ENCODE measurements at regions not wholly inside any gene's neighbourhood (a gene's known extent, or its start where the extent isn't known, plus 50 kb on each side); places are given as distances from the start of the nearest gene placed in this dataset.

GRCh38 chr1:59041646-59042277, 255.1 kb upstream of the FGGY start:
- Histone ChIP-seq H3K4me1 (ENCODE audit: insufficient read depth) (peaks cover 7% of the 10 kb centered on the region), H3K4me3 (no peak overlapping the region), H3K9me3 (no peaks in the 10 kb centered on the region), H3K36me3 (no peaks in the 10 kb centered on the region), H3K27ac (no peak overlapping the region), H3K27me3 (no peaks in the 10 kb centered on the region)
- 47 to 52% (median 50%) methylated on average over 5 of the region's 5 CpGs for WGBS, 3 donors
- DNase-seq: no peak
- intact Hi-C loops (cut with DNase I): no loop called here
- TF ChIP-seq POLR2A (IDR thresholded peaks at IDR 0.05) (no peak), EP300 (IDR thresholded peaks at IDR 0.05) (no peak)
- TF ChIP-seq, protein P1, sequence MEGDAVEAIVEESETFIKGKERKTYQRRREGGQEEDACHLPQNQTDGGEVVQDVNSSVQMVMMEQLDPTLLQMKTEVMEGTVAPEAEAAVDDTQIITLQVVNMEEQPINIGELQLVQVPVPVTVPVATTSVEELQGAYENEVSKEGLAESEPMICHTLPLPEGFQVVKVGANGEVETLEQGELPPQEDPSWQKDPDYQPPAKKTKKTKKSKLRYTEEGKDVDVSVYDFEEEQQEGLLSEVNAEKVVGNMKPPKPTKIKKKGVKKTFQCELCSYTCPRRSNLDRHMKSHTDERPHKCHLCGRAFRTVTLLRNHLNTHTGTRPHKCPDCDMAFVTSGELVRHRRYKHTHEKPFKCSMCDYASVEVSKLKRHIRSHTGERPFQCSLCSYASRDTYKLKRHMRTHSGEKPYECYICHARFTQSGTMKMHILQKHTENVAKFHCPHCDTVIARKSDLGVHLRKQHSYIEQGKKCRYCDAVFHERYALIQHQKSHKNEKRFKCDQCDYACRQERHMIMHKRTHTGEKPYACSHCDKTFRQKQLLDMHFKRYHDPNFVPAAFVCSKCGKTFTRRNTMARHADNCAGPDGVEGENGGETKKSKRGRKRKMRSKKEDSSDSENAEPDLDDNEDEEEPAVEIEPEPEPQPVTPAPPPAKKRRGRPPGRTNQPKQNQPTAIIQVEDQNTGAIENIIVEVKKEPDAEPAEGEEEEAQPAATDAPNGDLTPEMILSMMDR (IDR thresholded peaks at IDR 0.05): no peak

GRCh38 chr1:59043796-59044195, 253.1 kb upstream of the FGGY start:
- TF ChIP-seq POLR2A (IDR thresholded peaks at IDR 0.05) (no peak), EP300 (IDR thresholded peaks at IDR 0.05) (no peak)
- TF ChIP-seq, protein P1 (IDR thresholded peaks at IDR 0.05): no peak
- DNase-seq: peak in 4 of 5 donors; percentile 26 to 63 (median 46)
- H3K36me3 ChIP-seq: no peaks in the 10 kb centered on the region
- no peak overlapping the region for H3K4me3 ChIP-seq
- peaks cover 7% of the 10 kb centered on the region for H3K4me1 ChIP-seq (ENCODE audit: insufficient read depth)
- no peaks in the 10 kb centered on the region for H3K27me3 ChIP-seq
- H3K27ac ChIP-seq: no peak overlapping the region
- 37 to 38% (median 38%) methylated on average over 4 of the region's 4 CpGs for WGBS, 3 donors
- intact Hi-C loops (cut with DNase I): no loop called here
- H3K9me3 ChIP-seq: no peaks in the 10 kb centered on the region

DNA sequence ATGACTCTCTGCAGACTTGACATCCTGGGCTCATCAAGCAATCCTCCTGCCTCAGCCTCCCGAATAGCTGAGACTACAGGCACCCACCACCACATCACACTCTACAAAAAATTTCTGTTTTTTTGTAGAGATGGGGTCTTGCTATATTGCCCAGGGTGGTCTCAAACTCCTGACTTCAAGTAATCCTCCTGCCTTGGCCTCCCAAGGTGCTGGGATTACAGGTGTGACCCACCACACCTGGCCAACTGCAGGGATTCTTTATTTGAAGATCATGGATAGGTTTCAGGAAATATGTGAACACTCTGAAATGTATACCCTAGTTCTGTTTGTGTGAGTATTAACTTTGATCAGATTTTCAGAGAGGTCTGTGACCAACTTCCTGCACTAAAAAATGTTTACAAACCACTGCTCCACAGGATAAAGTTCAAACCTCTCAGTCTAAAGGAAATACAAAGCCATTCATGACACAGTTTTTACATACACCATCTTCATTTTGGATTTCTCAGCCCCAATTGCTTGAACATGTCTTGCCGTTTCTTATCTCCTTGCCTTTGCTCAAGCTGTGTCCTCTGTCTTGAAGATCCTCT, 252.3 kb upstream of the FGGY start:
- WGBS, 3 donors: 94 to 95% (median 94%) methylated on average over 2 of the region's 2 CpGs
- H3K27me3 ChIP-seq: no peaks in the 10 kb centered on the region
- no peaks in the 10 kb centered on the region for H3K9me3 ChIP-seq
- intact Hi-C loops (cut with DNase I): no loop called here
- DNase-seq: no peak
- peaks cover 7% of the 10 kb centered on the region for H3K4me1 ChIP-seq (ENCODE audit: insufficient read depth)
- TF ChIP-seq POLR2A (IDR thresholded peaks at IDR 0.05) (no peak), EP300 (IDR thresholded peaks at IDR 0.05) (no peak)
- TF ChIP-seq, protein P1 (IDR thresholded peaks at IDR 0.05): no peak
- no peak overlapping the region for H3K27ac ChIP-seq
- H3K4me3 ChIP-seq: no peak overlapping the region
- no peaks in the 10 kb centered on the region for H3K36me3 ChIP-seq

DNA sequence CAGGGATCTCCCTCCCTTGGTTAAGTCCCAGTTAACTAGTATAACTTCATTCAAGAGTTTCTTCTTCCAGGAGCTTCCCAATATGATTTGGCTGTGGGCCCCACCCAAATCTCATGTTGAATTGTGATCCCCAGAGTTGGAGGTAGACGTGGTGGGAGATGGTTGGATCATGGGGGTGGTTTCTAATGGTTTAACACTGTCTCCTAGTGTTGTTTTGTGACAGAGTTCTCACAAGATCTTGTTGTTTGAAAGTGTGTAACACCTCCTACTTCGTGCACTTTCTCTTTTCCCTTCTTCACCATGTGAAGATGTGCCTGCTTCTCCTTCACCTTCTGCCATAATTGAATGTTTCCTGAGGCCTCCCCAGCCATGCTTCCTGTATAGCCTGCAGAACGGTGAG, 251.8 kb upstream of the FGGY start:
- Histone ChIP-seq H3K4me3 (no peak overlapping the region), H3K36me3 (no peaks in the 10 kb centered on the region), H3K9me3 (no peaks in the 10 kb centered on the region), H3K27me3 (no peaks in the 10 kb centered on the region), H3K27ac (no peak overlapping the region), H3K4me1 (ENCODE audit: insufficient read depth) (peaks cover 7% of the 10 kb centered on the region)
- TF ChIP-seq EP300 (IDR thresholded peaks at IDR 0.05) (no peak), POLR2A (IDR thresholded peaks at IDR 0.05) (no peak)
- TF ChIP-seq, protein P1 (IDR thresholded peaks at IDR 0.05): no peak
- DNase-seq: no peak
- 77 to 98% (median 89%) methylated on average over 3 of the region's 3 CpGs for WGBS, 3 donors
- intact Hi-C loops (cut with DNase I): no loop called here

Data from ovary (tissue), 7 donors.